K562 (cell line): ENCODE measurements at regions not wholly inside any gene's neighbourhood (a gene's known extent, or its start where the extent isn't known, plus 50 kb on each side); places are given as distances from the start of the nearest gene placed in this dataset.

Experiments
- ATAC-seq: fragments of 200-7000 bp; cut with Tn5 transposase; 3 replicates; pipeline ENCODE4 v1.9.1; 2020; ENCODE audit warnings: moderate library complexity
- BruUV-seq: library from RNA; stranded (reverse); fragments of 400-500 nt; replicated peaks from 2 replicates; lab custom pipeline; 2021; lab: Mats Ljungman, UMichigan
- CTCF ChIA-PET: fragments of 300-600 bp; formaldehyde crosslinking; extraction: SDS; loops from one replicate; lab custom pipeline; 2021; ENCODE audit warnings: low intra/inter-chr PET ratio; lab: Yijun Ruan, JAX
- POLR2A ChIA-PET: fragments of 300-600, 350-650 bp; sonication (Branson Sonifier 250); formaldehyde crosslinking; extraction: SDS; loops from one replicate; lab custom pipeline; 2021; ENCODE audit warnings: antibody characterized with exemption, inconsistent platforms; lab: Yijun Ruan, JAX
- DNase-seq, 4 experiments: peaks; one replicate each; pipeline versions ENCODE4 v3.0.0 to v3.0.0-alpha.2; 2011 to 2018; ENCODE audit warnings: low spot score in 3 of 4, mixed read lengths in 3 of 4; ENCODE audit errors: extremely low read depth in 1 of 4
- FAIRE-seq: peaks from 2 replicates; lab custom pipeline; 2011; peaks lifted over from hg19 to GRCh38; lab: Jason Lieb, UNC
- H2AFZ ChIP-seq: 2 replicates; pipeline ENCODE4 v1.6.0; 2011; ENCODE audit warnings: low read depth, low read length, control low read depth, inconsistent platforms
- H3K27ac ChIP-seq: fragments of 200-600 bp; 3 replicates; pipeline ENCODE4 v1.8.0; 2011; ENCODE audit warnings: low read depth, mild to moderate bottlenecking, control low read depth, inconsistent platforms, low read length, moderate library complexity, mixed read lengths; ENCODE audit errors: extremely low read depth
- H3K27me3 ChIP-seq, 2 experiments: fragments of 300-600 bp in 1 of 2; 2 replicates in 1 of 2; 3 replicates in 1 of 2; pipeline versions ENCODE4 v1.6.0 to v1.8.0; 2011; ENCODE audit warnings: inconsistent platforms in 2 of 2, low read length in 2 of 2, mild to moderate bottlenecking in 1 of 2, mixed read lengths in 1 of 2, moderate library complexity in 1 of 2; ENCODE audit not compliant: control insufficient read depth in 2 of 2, insufficient read depth in 2 of 2
- H3K36me3 ChIP-seq: fragments of 300-600 bp; 3 replicates; pipeline ENCODE4 v1.8.0; 2011; ENCODE audit warnings: mild to moderate bottlenecking, low read length, inconsistent platforms; ENCODE audit not compliant: control insufficient read depth, insufficient read depth
- H3K4me1 ChIP-seq, 2 experiments: fragments of 200-600 bp in 1 of 2; replicated peaks in 1 of 2; 2 replicates in 1 of 2; 3 replicates in 1 of 2; pipeline versions ENCODE4 v1.5.1 to v1.8.0; 2011; ENCODE audit warnings: inconsistent platforms in 2 of 2, low read length in 2 of 2, mild to moderate bottlenecking in 1 of 2, mixed read lengths in 1 of 2, moderate library complexity in 1 of 2; ENCODE audit not compliant: control insufficient read depth in 2 of 2, insufficient read depth in 2 of 2
- H3K4me2 ChIP-seq: 2 replicates; pipeline ENCODE4 v1.6.1; 2011; ENCODE audit warnings: low read length, control low read depth, inconsistent platforms, mixed read lengths; ENCODE audit not compliant: insufficient read depth
- H3K4me3 ChIP-seq: fragments of 200-600 bp; sonication (generic), shearing (Covaris generic); 2 replicates; pipeline ENCODE4 v1.5.1; 2016; ENCODE audit warnings: control low read depth, inconsistent platforms
- H3K79me2 ChIP-seq: fragments of 200-600 bp; 3 replicates; pipeline ENCODE4 v1.8.0; 2011; ENCODE audit warnings: low read length, inconsistent platforms; ENCODE audit not compliant: control insufficient read depth, insufficient read depth
- H3K9ac ChIP-seq, 2 experiments: 2 replicates each; pipeline versions ENCODE4 v1.6.0 to v1.6.1; 2011; ENCODE audit warnings: low read depth in 2 of 2, low read length in 2 of 2, control low read depth in 1 of 2, inconsistent platforms in 1 of 2, mild to moderate bottlenecking in 1 of 2, mixed read lengths in 1 of 2; ENCODE audit not compliant: insufficient read depth in 1 of 2
- H3K9me1 ChIP-seq: one replicate; pipeline ENCODE4 v1.6.0; 2011; ENCODE audit warnings: inconsistent platforms, mild to moderate bottlenecking, low read length, moderate library complexity; ENCODE audit not compliant: control insufficient read depth, insufficient read depth
- H3K9me3 ChIP-seq: replicated peaks from 2 replicates; pipeline ENCODE4 v1.5.1; 2011; ENCODE audit warnings: low read depth, low read length, inconsistent platforms; ENCODE audit not compliant: control insufficient read depth, insufficient read depth
- H4K20me1 ChIP-seq: replicated peaks from 2 replicates; pipeline ENCODE4 v1.6.1; 2011; ENCODE audit warnings: low read length, inconsistent platforms, mixed read lengths; ENCODE audit not compliant: control insufficient read depth, insufficient read depth
- ATF1 ChIP-seq, 2 experiments: fragments of 450-650 bp in 1 of 2; IDR thresholded peaks; 2 replicates each; pipeline ENCODE4 v1.6.1; 2016; ENCODE audit warnings: missing compliant biosample characterization in 1 of 2, missing genetic modification characterization in 1 of 2
- BRF1 ChIP-seq: IDR thresholded peaks from 3 replicates; pipeline ENCODE4 v1.6.1; 2011; ENCODE audit warnings: borderline replicate concordance, mild to moderate bottlenecking; ENCODE audit not compliant: insufficient read length; ENCODE audit errors: extremely low read depth
- DIDO1 ChIP-seq: fragments of 450-650 bp; IDR thresholded peaks from 2 replicates; pipeline ENCODE4 v1.6.1; 2016; ENCODE audit warnings: low read depth, missing biosample characterization, missing genetic modification characterization
- ESRRA ChIP-seq: fragments of 450-650 bp; IDR thresholded peaks from 2 replicates; pipeline ENCODE4 v1.6.1; 2014; ENCODE audit warnings: low read depth, mild to moderate bottlenecking, moderate library complexity, borderline replicate concordance
- FOXP1 ChIP-seq: sonication (generic); formaldehyde crosslinking; IDR thresholded peaks from 2 replicates; pipeline ENCODE4 v1.8.0; 2022; ENCODE audit warnings: mild to moderate bottlenecking, missing genetic modification reagents
- IFI16 ChIP-seq: fragments of 250-450 bp; sonication (Bioruptor Pico); IDR thresholded peaks from 2 replicates; pipeline ENCODE4 v2.1.2; 2022; ENCODE audit warnings: mild to moderate bottlenecking, inconsistent platforms
- MCM3 ChIP-seq: fragments of 450-650 bp; IDR thresholded peaks from 2 replicates; pipeline ENCODE4 v1.6.1; 2016
- PATZ1 ChIP-seq: fragments of 250-450 bp; sonication (Bioruptor Pico); IDR thresholded peaks from 2 replicates; pipeline ENCODE4 v1.5.0; 2020; ENCODE audit warnings: mild to moderate bottlenecking, borderline replicate concordance
- PHF8 ChIP-seq: fragments of 200-600 bp; sonication (generic); IDR thresholded peaks from 2 replicates; pipeline ENCODE4 v1.6.1; 2012; ENCODE audit warnings: mixed run types, mild to moderate bottlenecking, inconsistent platforms, low read length, moderate library complexity, borderline replicate concordance
- POLR2B ChIP-seq: fragments of 450-650 bp; IDR thresholded peaks from 2 replicates; pipeline ENCODE4 v1.6.1; 2018; ENCODE audit warnings: low read depth; ENCODE audit not compliant: partially characterized antibody
- PURB ChIP-seq: sonication (generic); formaldehyde crosslinking; IDR thresholded peaks from 2 replicates; pipeline ENCODE4 v1.9.0; 2021; ENCODE audit warnings: low read depth, mild to moderate bottlenecking, missing genetic modification reagents
- SLC30A9 ChIP-seq: fragments of 250-450 bp; sonication (Bioruptor Pico); IDR thresholded peaks from 2 replicates; pipeline ENCODE4 v1.8.0; 2022; ENCODE audit warnings: mild to moderate bottlenecking, moderate library complexity
- THRA ChIP-seq: fragments of 450-650 bp; IDR thresholded peaks from 2 replicates; pipeline ENCODE4 v1.6.1; 2017; ENCODE audit warnings: mild to moderate bottlenecking, moderate library complexity
- THRAP3 ChIP-seq: fragments of 450-650 bp; IDR thresholded peaks from 2 replicates; pipeline ENCODE4 v1.6.1; 2016; ENCODE audit warnings: mild to moderate bottlenecking, inconsistent platforms, borderline replicate concordance
- ZNF121 ChIP-seq: sonication (generic); formaldehyde crosslinking; conservative IDR thresholded peaks from 2 replicates; pipeline ENCODE4 v1.8.0; 2022; ENCODE audit warnings: missing genetic modification reagents
- ZNF444 ChIP-seq: fragments of 250-450 bp; sonication (Bioruptor Pico); IDR thresholded peaks from 2 replicates; pipeline ENCODE4 v1.4.0; 2020; ENCODE audit warnings: mild to moderate bottlenecking, moderate library complexity
- WGBS: fragments of 100-300 bp; shearing (Covaris generic); methylation state at CpG from one replicate; pipeline ENCODE4 v1.1.6; 2016; ENCODE audit warnings: low coverage, mixed read lengths; ENCODE audit not compliant: insufficient coverage; ENCODE audit errors: missing lambda C conversion rate; 5-methylcytosine and 5-hydroxymethylcytosine counted together
- in situ Hi-C: fragments of 300-500 bp; cut with MboI; formaldehyde crosslinking; loops from 4 replicates; pipeline ENCODE4 v1.15.0; 2018; ENCODE audit warnings: inconsistent platforms, mixed read lengths
- intact Hi-C: fragments of 100-400 bp; cut with micrococcal nuclease; formaldehyde crosslinking; loops from 2 replicates; pipeline ENCODE4 v1.14.2; 2022
- TF ChIP-seq, protein P1 (sequence below), 2 experiments: fragments of 450-650 bp; IDR thresholded peaks; 2 replicates each; pipeline ENCODE4 v1.6.1; 2016

- WGBS, result 0% methylated on average over 4 of the region's 4 CpGs
- intact Hi-C loops, result no loop called here
- Histone ChIP-seq H3K27me3 (peaks cover 30 to 45% of the 10 kb centered on the region in 2 experiments), H3K4me2 (no peak overlapping the region), H3K79me2 (no peaks in the 10 kb centered on the region), H3K4me3 (no peak overlapping the region), H4K20me1 (no peaks in the 10 kb centered on the region; the same call in 1 of the 2 replicates), H3K27ac (no peak overlapping the region), H3K36me3 (no peaks in the 10 kb centered on the region), H3K9me3 (no peaks in the 10 kb centered on the region), H3K9me1 (peaks cover 3% of the 10 kb centered on the region), H2AFZ (no peak overlapping the region)
- CTCF ChIA-PET, result no interaction called here
- no TSS peak for BruUV-seq
- no peak for FAIRE-seq
- ATAC-seq, result no peak
- in situ Hi-C loops, result no loop called here
- no peak for TF ChIP-seq FOXP1 (CRISPR knock-in tag)
- no peak for TF ChIP-seq SLC30A9 (CRISPR knock-in tag)
- TF ChIP-seq ZNF121 (CRISPR knock-in tag), result no peak
- TF ChIP-seq ATF1 (CRISPR knock-in tag; IDR thresholded peaks at IDR 0.05), result no peak
- no peak for TF ChIP-seq ATF1 (tag; IDR thresholded peaks at IDR 0.05)
- TF ChIP-seq IFI16 (CRISPR knock-in tag), result no peak
- TF ChIP-seq DIDO1 (tag), result no peak
- TF ChIP-seq THRAP3, result no peak
- no peak for TF ChIP-seq PURB (CRISPR knock-in tag)
- TF ChIP-seq, protein P1, sequence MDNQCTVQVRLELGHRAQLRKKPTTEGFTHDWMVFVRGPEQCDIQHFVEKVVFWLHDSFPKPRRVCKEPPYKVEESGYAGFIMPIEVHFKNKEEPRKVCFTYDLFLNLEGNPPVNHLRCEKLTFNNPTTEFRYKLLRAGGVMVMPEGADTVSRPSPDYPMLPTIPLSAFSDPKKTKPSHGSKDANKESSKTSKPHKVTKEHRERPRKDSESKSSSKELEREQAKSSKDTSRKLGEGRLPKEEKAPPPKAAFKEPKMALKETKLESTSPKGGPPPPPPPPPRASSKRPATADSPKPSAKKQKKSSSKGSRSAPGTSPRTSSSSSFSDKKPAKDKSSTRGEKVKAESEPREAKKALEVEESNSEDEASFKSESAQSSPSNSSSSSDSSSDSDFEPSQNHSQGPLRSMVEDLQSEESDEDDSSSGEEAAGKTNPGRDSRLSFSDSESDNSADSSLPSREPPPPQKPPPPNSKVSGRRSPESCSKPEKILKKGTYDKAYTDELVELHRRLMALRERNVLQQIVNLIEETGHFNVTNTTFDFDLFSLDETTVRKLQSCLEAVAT (IDR thresholded peaks at IDR 0.05), result no peak
- TF ChIP-seq PATZ1 (CRISPR knock-in tag), result no peak
- no peak for TF ChIP-seq BRF1
- TF ChIP-seq MCM3, result no peak
- TF ChIP-seq ZNF444 (CRISPR knock-in tag), result no peak
- TF ChIP-seq POLR2B, result no peak
- no peak for TF ChIP-seq PHF8
- TF ChIP-seq THRA, result no peak
- no peak for TF ChIP-seq ESRRA
- TF ChIP-seq, all 486 proteins: peak for 0
- Histone ChIP-seq H3K4me1 (peaks cover 0 to 3% of the 10 kb centered on the region in 2 experiments; a peak in 1 of 5 replicates), H3K9ac (no peak overlapping the region)
- POLR2A ChIA-PET, result interaction anchor here (0.6 to 1.1 kb wide), 2 partner anchors 9 to 26 kb away, joined by 3 to 4 read pairs; no protein-coding TSS in a partner anchor
- DNase-seq, result no peak
These were observed 97.2 kb downstream of the VAPA start for GRCh38 chr18:10011061-10011460.
